ENCODE measurements at regions not wholly inside any gene's neighbourhood (a gene's known extent, or its start where the extent isn't known, plus 50 kb on each side); places are given as distances from the start of the nearest gene placed in this dataset.

- Histone ChIP-seq H3K4me1 (replicated peaks) (no peaks in the 10 kb centered on the region), H3K9me3 (replicated peaks) (no peaks in the 10 kb centered on the region), H3K4me3 (no peak overlapping the region), H3K27me3 (replicated peaks) (no peaks in the 10 kb centered on the region), H3K36me3 (no peaks in the 10 kb centered on the region), H3K27ac (no peak overlapping the region)
- no peak for DNase-seq (ENCODE audit: low read depth in 1 of 2, low spot score in 2 of 2)
Measured at GRCh38 chr18:40608226-40608625, 1346.8 kb upstream of the PIK3C3 start.

GRCh38 chr18:40607542-40608148 lies 1347.4 kb upstream of the PIK3C3 start:
- no peaks in the 10 kb centered on the region for H3K9me3 ChIP-seq (replicated peaks)
- no peak for DNase-seq (ENCODE audit: low read depth in 1 of 2, low spot score in 2 of 2)
- no peak overlapping the region for H3K27ac ChIP-seq
- H3K36me3 ChIP-seq = no peaks in the 10 kb centered on the region
- no peaks in the 10 kb centered on the region for H3K4me1 ChIP-seq (replicated peaks)
- no peaks in the 10 kb centered on the region for H3K27me3 ChIP-seq (replicated peaks)
- H3K4me3 ChIP-seq = no peak overlapping the region

GRCh38 chr18:40606996-40607395 lies 1348.0 kb upstream of the PIK3C3 start:
- no peaks in the 10 kb centered on the region for H3K36me3 ChIP-seq
- no peak overlapping the region for H3K4me3 ChIP-seq
- no peak overlapping the region for H3K27ac ChIP-seq
- H3K9me3 ChIP-seq (replicated peaks) = no peaks in the 10 kb centered on the region
- no peak for DNase-seq (ENCODE audit: low read depth in 1 of 2, low spot score in 2 of 2)
- no peaks in the 10 kb centered on the region for H3K4me1 ChIP-seq (replicated peaks)
- H3K27me3 ChIP-seq (replicated peaks) = no peaks in the 10 kb centered on the region

GRCh38 chr18:40583671-40584070 lies 1371.4 kb upstream of the PIK3C3 start:
- H3K4me1 ChIP-seq (replicated peaks) = no peaks in the 10 kb centered on the region
- H3K27ac ChIP-seq = no peak overlapping the region
- no peaks in the 10 kb centered on the region for H3K36me3 ChIP-seq
- H3K27me3 ChIP-seq (replicated peaks) = no peaks in the 10 kb centered on the region
- no peak overlapping the region for H3K4me3 ChIP-seq
- DNase-seq (ENCODE audit: low read depth in 1 of 2, low spot score in 2 of 2) = no peak
- H3K9me3 ChIP-seq (replicated peaks) = no peaks in the 10 kb centered on the region

- no peaks in the 10 kb centered on the region for H3K9me3 ChIP-seq (replicated peaks)
- no peaks in the 10 kb centered on the region for H3K27me3 ChIP-seq (replicated peaks)
- H3K36me3 ChIP-seq = no peaks in the 10 kb centered on the region
- H3K4me1 ChIP-seq (replicated peaks) = no peaks in the 10 kb centered on the region
- no peak for DNase-seq (ENCODE audit: low read depth in 1 of 2, low spot score in 2 of 2)
- H3K27ac ChIP-seq = no peak overlapping the region
- H3K4me3 ChIP-seq = no peak overlapping the region
Measured at GRCh38 chr18:40582105-40582504, 1372.9 kb upstream of the PIK3C3 start.

- Histone ChIP-seq H3K9me3 (replicated peaks) (no peaks in the 10 kb centered on the region), H3K27ac (no peak overlapping the region), H3K4me1 (replicated peaks) (no peaks in the 10 kb centered on the region)
Measured at GRCh38 chr18:40577981-40578365, 1377.1 kb upstream of the PIK3C3 start.

GRCh38 chr18:40577239-40577980 lies 1377.6 kb upstream of the PIK3C3 start:
- H3K27ac ChIP-seq = no peak overlapping the region
- H3K36me3 ChIP-seq = no peaks in the 10 kb centered on the region
- DNase-seq (ENCODE audit: low read depth in 1 of 2, low spot score in 2 of 2) = no peak
- H3K4me1 ChIP-seq (replicated peaks) = no peaks in the 10 kb centered on the region
- H3K9me3 ChIP-seq (replicated peaks) = no peaks in the 10 kb centered on the region
- H3K27me3 ChIP-seq (replicated peaks) = no peaks in the 10 kb centered on the region
- no peak overlapping the region for H3K4me3 ChIP-seq

More at GRCh38 chr18:40577981-40578365, 1377.1 kb upstream of the PIK3C3 start:
- no peaks in the 10 kb centered on the region for H3K27me3 ChIP-seq (replicated peaks)
- DNase-seq (ENCODE audit: low read depth in 1 of 2, low spot score in 2 of 2) = no peak
- H3K36me3 ChIP-seq = no peaks in the 10 kb centered on the region
- no peak overlapping the region for H3K4me3 ChIP-seq

GRCh38 chr18:40576507-40577115 lies 1378.4 kb upstream of the PIK3C3 start:
- no peaks in the 10 kb centered on the region for H3K4me1 ChIP-seq (replicated peaks)
- H3K9me3 ChIP-seq (replicated peaks) = no peaks in the 10 kb centered on the region
- H3K36me3 ChIP-seq = no peaks in the 10 kb centered on the region
- no peaks in the 10 kb centered on the region for H3K27me3 ChIP-seq (replicated peaks)
- DNase-seq (ENCODE audit: low read depth in 1 of 2, low spot score in 2 of 2) = no peak
- H3K4me3 ChIP-seq = no peak overlapping the region
- H3K27ac ChIP-seq = no peak overlapping the region

GRCh38 chr18:40570615-40571014 lies 1384.4 kb upstream of the PIK3C3 start:
- H3K4me3 ChIP-seq = no peak overlapping the region
- H3K4me1 ChIP-seq (replicated peaks) = no peaks in the 10 kb centered on the region
- no peak for DNase-seq (ENCODE audit: low read depth in 1 of 2, low spot score in 2 of 2)
- H3K9me3 ChIP-seq (replicated peaks) = no peaks in the 10 kb centered on the region
- H3K36me3 ChIP-seq = no peaks in the 10 kb centered on the region
- no peaks in the 10 kb centered on the region for H3K27me3 ChIP-seq (replicated peaks)
- H3K27ac ChIP-seq = no peak overlapping the region

- no peaks in the 10 kb centered on the region for H3K9me3 ChIP-seq (replicated peaks)
Measured at GRCh38 chr18:40569605-40570004, 1385.4 kb upstream of the PIK3C3 start.

GRCh38 chr18:40566510-40566844 lies 1388.6 kb upstream of the PIK3C3 start:
- H3K27me3 ChIP-seq (replicated peaks) = no peaks in the 10 kb centered on the region
- no peaks in the 10 kb centered on the region for H3K9me3 ChIP-seq (replicated peaks)
- H3K4me3 ChIP-seq = no peak overlapping the region
- H3K36me3 ChIP-seq = no peaks in the 10 kb centered on the region
- no peaks in the 10 kb centered on the region for H3K4me1 ChIP-seq (replicated peaks)
- H3K27ac ChIP-seq = no peak overlapping the region
- DNase-seq (ENCODE audit: low read depth in 1 of 2, low spot score in 2 of 2) = no peak

More at GRCh38 chr18:40569605-40570004, 1385.4 kb upstream of the PIK3C3 start:
- H3K27ac ChIP-seq = no peak overlapping the region
- no peaks in the 10 kb centered on the region for H3K27me3 ChIP-seq (replicated peaks)
- H3K4me3 ChIP-seq = no peak overlapping the region
- H3K36me3 ChIP-seq = no peaks in the 10 kb centered on the region
- no peaks in the 10 kb centered on the region for H3K4me1 ChIP-seq (replicated peaks)
- no peak for DNase-seq (ENCODE audit: low read depth in 1 of 2, low spot score in 2 of 2)

- Histone ChIP-seq H3K36me3 (no peaks in the 10 kb centered on the region), H3K27ac (no peak overlapping the region), H3K4me3 (no peak overlapping the region), H3K4me1 (replicated peaks) (no peaks in the 10 kb centered on the region), H3K9me3 (replicated peaks) (no peaks in the 10 kb centered on the region), H3K27me3 (replicated peaks) (no peaks in the 10 kb centered on the region)
- no peak for DNase-seq (ENCODE audit: low read depth in 1 of 2, low spot score in 2 of 2)
Measured at GRCh38 chr18:40565805-40566509, 1389.1 kb upstream of the PIK3C3 start.

- H3K4me3 ChIP-seq = no peak overlapping the region
- no peak for DNase-seq (ENCODE audit: low read depth in 1 of 2, low spot score in 2 of 2)
- no peaks in the 10 kb centered on the region for H3K27me3 ChIP-seq (replicated peaks)
- no peaks in the 10 kb centered on the region for H3K4me1 ChIP-seq (replicated peaks)
- no peaks in the 10 kb centered on the region for H3K9me3 ChIP-seq (replicated peaks)
- no peak overlapping the region for H3K27ac ChIP-seq
- H3K36me3 ChIP-seq = no peaks in the 10 kb centered on the region
Measured at GRCh38 chr18:40559556-40559955, 1395.5 kb upstream of the PIK3C3 start.
